DOHH2 (cell line): ENCODE measurements at regions not wholly inside any gene's neighbourhood (a gene's known extent, or its start where the extent isn't known, plus 50 kb on each side); places are given as distances from the start of the nearest gene placed in this dataset.

Experiments used
- CTCF ChIP-seq: fragments of 200-600 bp; sonication (generic); IDR thresholded peaks from one replicate; pipeline ENCODE4 v1.5.1; 2014; ENCODE audit warnings: antibody characterized with exemption, mild to moderate bottlenecking, low read depth, low read length; ENCODE audit not compliant: poor library complexity, severe bottlenecking
- EZH2phosphoT487 ChIP-seq: fragments of 200-600 bp; sonication (generic); IDR thresholded peaks from 2 replicates; pipeline ENCODE4 v1.6.1; 2017; ENCODE audit warnings: borderline replicate concordance, mild to moderate bottlenecking, antibody characterized with exemption, low read length, moderate library complexity, mixed read lengths

- no peak for TF ChIP-seq CTCF
- no peak for TF ChIP-seq EZH2phosphoT487
Observed at GRCh38 chr12:92593734-92594402, 108.9 kb upstream of the PLEKHG7 start.
